HG02759 (cell line): ENCODE measurements at regions not wholly inside any gene's neighbourhood (a gene's known extent, or its start where the extent isn't known, plus 50 kb on each side); places are given as distances from the start of the nearest gene placed in this dataset.
"Not testable (repeated sequence)": the region's sequence is repeated elsewhere in the genome, so short reads cannot be mapped to it uniquely, and the experiment has no call there.

Experiments used
- ATAC-seq: cut with Tn5 transposase; IDR thresholded peaks from one replicate; pipeline ENCODE4 v1.9.1; 2021; ENCODE audit warnings: mild to moderate bottlenecking, moderate library complexity; ENCODE audit not compliant: unreplicated experiment

GRCh38 chr5:28917631-28918030 is 1879.2 kb upstream of the CDH9 start:
- ATAC-seq: no peak

GRCh38 chr5:28914297-28914696 is 1875.9 kb upstream of the CDH9 start:
- no peak for ATAC-seq

GRCh38 chr5:28903643-28904042 is 1865.3 kb upstream of the CDH9 start:
- no peak for ATAC-seq

GRCh38 chr5:28896949-28897348 is 1858.6 kb upstream of the CDH9 start:
- no peak for ATAC-seq

- no peak for ATAC-seq
Measured at GRCh38 chr5:28880936-28881335, 1842.5 kb upstream of the CDH9 start.

- ATAC-seq: no peak
Measured at GRCh38 chr5:28877050-28877449, 1838.7 kb upstream of the CDH9 start.

- ATAC-seq: no peak
Measured at GRCh38 chr5:28864006-28864405, 1825.6 kb upstream of the CDH9 start.

- ATAC-seq: no peak
Measured at GRCh38 chr5:28862860-28863196, 1824.4 kb upstream of the CDH9 start.

- no peak for ATAC-seq
Measured at GRCh38 chr5:28862137-28862859, 1823.9 kb upstream of the CDH9 start.

- ATAC-seq: no peak
Measured at GRCh38 chr5:28855626-28856025, 1817.2 kb upstream of the CDH9 start.

- ATAC-seq: no peak
Measured at GRCh38 chr5:28850320-28850921, 1812.0 kb upstream of the CDH9 start.

GRCh38 chr5:28831042-28831441 is 1792.7 kb upstream of the CDH9 start:
- ATAC-seq: no peak

- ATAC-seq: no peak
Measured at GRCh38 chr5:28823231-28823630, 1784.8 kb upstream of the CDH9 start.

GRCh38 chr5:28822071-28822470 is 1783.7 kb upstream of the CDH9 start:
- no peak for ATAC-seq

GRCh38 chr5:28810751-28811136 is 1772.4 kb upstream of the CDH9 start:
- ATAC-seq: no peak

GRCh38 chr5:28809811-28810750 is 1771.7 kb upstream of the CDH9 start:
- no peak for ATAC-seq

- ATAC-seq: no peak
Measured at GRCh38 chr5:28808967-28809810, 1770.8 kb upstream of the CDH9 start.

- no peak for ATAC-seq
Measured at GRCh38 chr5:28807195-28807729, 1768.9 kb upstream of the CDH9 start.

GRCh38 chr5:28799035-28799434 is 1760.6 kb upstream of the CDH9 start:
- ATAC-seq: not testable (repeated sequence)

- no peak for ATAC-seq
Measured at GRCh38 chr5:28788954-28789353, 1750.6 kb upstream of the CDH9 start.
